Epithelial cell of proximal tubule (primary cell): ENCODE measurements at regions not wholly inside any gene's neighbourhood (a gene's known extent, or its start where the extent isn't known, plus 50 kb on each side); places are given as distances from the start of the nearest gene placed in this dataset.

Experiments
- DNase-seq: peaks from one replicate; pipeline ENCODE4 v3.0.0-alpha.2; 2011; ENCODE audit warnings: low read depth
- H3K4me3 ChIP-seq: 2 replicates; pipeline ENCODE4 v1.5.1; 2011; ENCODE audit warnings: low read depth, mild to moderate bottlenecking, low read length
- CTCF ChIP-seq: conservative IDR thresholded peaks from 2 replicates; pipeline ENCODE4 v1.5.1; 2012; ENCODE audit warnings: low read depth, mild to moderate bottlenecking, low read length

- no peak for DNase-seq
- TF ChIP-seq CTCF: no peak
- no peak overlapping the region for H3K4me3 ChIP-seq
Observed at GRCh38 chr2:56123538-56123937, 60.3 kb upstream of the CCDC85A start.

GRCh38 chr2:56127010-56127409 lies 56.8 kb upstream of the CCDC85A start:
- DNase-seq: no peak
- no peak overlapping the region for H3K4me3 ChIP-seq
- TF ChIP-seq CTCF: no peak

GRCh38 chr2:56127463-56128152 lies 56.2 kb upstream of the CCDC85A start:
- DNase-seq: no peak
- TF ChIP-seq CTCF: no peak

GRCh38 chr2:56128235-56128634 lies 55.6 kb upstream of the CCDC85A start:
- TF ChIP-seq CTCF: no peak
- no peak for DNase-seq
- H3K4me3 ChIP-seq: no peak overlapping the region

More at GRCh38 chr2:56127463-56128152, 56.2 kb upstream of the CCDC85A start:
- H3K4me3 ChIP-seq: no peak overlapping the region

GRCh38 chr2:56130463-56131070 lies 53.2 kb upstream of the CCDC85A start:
- H3K4me3 ChIP-seq: no peak overlapping the region
- peak; percentile 87 for TF ChIP-seq CTCF
- no peak for DNase-seq

GRCh38 chr2:56132138-56132537 lies 51.7 kb upstream of the CCDC85A start:
- no peak overlapping the region for H3K4me3 ChIP-seq
- peak; percentile 65 for TF ChIP-seq CTCF
- no peak for DNase-seq

GRCh38 chr2:56133441-56133840 lies 50.3 kb upstream of the CCDC85A start:
- no peak overlapping the region for H3K4me3 ChIP-seq
- no peak for DNase-seq
- no peak for TF ChIP-seq CTCF
